Caco-2 (cell line): ENCODE measurements at regions not wholly inside any gene's neighbourhood (a gene's known extent, or its start where the extent isn't known, plus 50 kb on each side); places are given as distances from the start of the nearest gene placed in this dataset.

Experiments
- BruUV-seq: library from RNA; stranded (reverse); fragments of 400-500 nt; replicated peaks from 2 replicates; lab custom pipeline; 2021; lab: Mats Ljungman, UMichigan
- CTCF ChIA-PET: fragments of 300-600 bp; sonication (Branson Sonifier 250); formaldehyde crosslinking; loops from one replicate; lab custom pipeline; 2022; ENCODE audit warnings: antibody characterized with exemption; lab: Charles Lee
- POLR2A ChIA-PET: fragments of 300-600 bp; sonication (Branson Sonifier 250); formaldehyde crosslinking; loops from one replicate; lab custom pipeline; 2022; ENCODE audit warnings: antibody characterized with exemption; lab: Charles Lee
- DNase-seq, 2 experiments: peaks; one replicate each; pipeline versions ENCODE4 v3.0.0 to v3.0.0-alpha.2; 2020 to 2022
- H3K27me3 ChIP-seq: replicated peaks from 2 replicates; pipeline ENCODE4 v1.6.0; 2011; ENCODE audit warnings: low read length; ENCODE audit not compliant: control insufficient read depth, insufficient read depth
- H3K36me3 ChIP-seq: 2 replicates; pipeline ENCODE4 v1.5.1; 2011; ENCODE audit warnings: low read length; ENCODE audit not compliant: control insufficient read depth, insufficient read depth
- H3K4me1 ChIP-seq: fragments of 250-450 bp; sonication (Bioruptor Pico); 2 replicates; pipeline ENCODE4 v1.5.1; 2020; ENCODE audit warnings: mild to moderate bottlenecking
- H3K4me3 ChIP-seq: 2 replicates; pipeline ENCODE4 v1.5.1; 2011; ENCODE audit warnings: low read depth, mild to moderate bottlenecking, control low read depth, low read length
- H3K9me3 ChIP-seq: fragments of 250-450 bp; sonication (Bioruptor Pico); 2 replicates; pipeline ENCODE4 v1.5.1; 2020; ENCODE audit warnings: mild to moderate bottlenecking, moderate library complexity
- H3K27ac Mint-ChIP-seq: one replicate; pipeline ENCODE4 v1.8.0; 2022; ENCODE audit warnings: mixed read lengths; ENCODE audit not compliant: unreplicated experiment
- H3K27me3 Mint-ChIP-seq: one replicate; pipeline ENCODE4 v1.8.0; 2022; ENCODE audit warnings: mixed read lengths; ENCODE audit not compliant: insufficient read depth, unreplicated experiment
- H3K36me3 Mint-ChIP-seq: one replicate; pipeline ENCODE4 v1.8.0; 2022; ENCODE audit warnings: mild to moderate bottlenecking, mixed read lengths; ENCODE audit not compliant: insufficient read depth, unreplicated experiment
- H3K4me1 Mint-ChIP-seq: one replicate; pipeline ENCODE4 v1.8.0; 2022; ENCODE audit warnings: low read depth, mixed read lengths; ENCODE audit not compliant: unreplicated experiment
- H3K4me3 Mint-ChIP-seq: one replicate; pipeline ENCODE4 v1.8.0; 2022; ENCODE audit warnings: mild to moderate bottlenecking, moderate library complexity, mixed read lengths; ENCODE audit not compliant: unreplicated experiment
- H3K9me3 Mint-ChIP-seq: one replicate; pipeline ENCODE4 v1.8.0; 2022; ENCODE audit warnings: mixed read lengths; ENCODE audit not compliant: unreplicated experiment
- intact Hi-C: fragments of 100-400 bp; cut with micrococcal nuclease; formaldehyde crosslinking; loops from one replicate; pipeline ENCODE4 v1.10.0; 2022; ENCODE audit not compliant: unreplicated experiment
- TF ChIP-seq, protein P1 (sequence below), 2 experiments: fragments of 200-600 bp in 1 of 2; IDR thresholded peaks; 1 replicate in 1 of 2; 2 replicates in 1 of 2; pipeline versions ENCODE4 v1.5.1 to v1.8.0; 2011 to 2022; ENCODE audit warnings: antibody characterized with exemption in 1 of 2, control low read depth in 1 of 2, inconsistent platforms in 1 of 2, low read depth in 1 of 2, low read length in 1 of 2, mild to moderate bottlenecking in 1 of 2, moderate library complexity in 1 of 2; ENCODE audit not compliant: insufficient read depth in 1 of 2, severe bottlenecking in 1 of 2, unreplicated experiment in 1 of 2

DNA sequence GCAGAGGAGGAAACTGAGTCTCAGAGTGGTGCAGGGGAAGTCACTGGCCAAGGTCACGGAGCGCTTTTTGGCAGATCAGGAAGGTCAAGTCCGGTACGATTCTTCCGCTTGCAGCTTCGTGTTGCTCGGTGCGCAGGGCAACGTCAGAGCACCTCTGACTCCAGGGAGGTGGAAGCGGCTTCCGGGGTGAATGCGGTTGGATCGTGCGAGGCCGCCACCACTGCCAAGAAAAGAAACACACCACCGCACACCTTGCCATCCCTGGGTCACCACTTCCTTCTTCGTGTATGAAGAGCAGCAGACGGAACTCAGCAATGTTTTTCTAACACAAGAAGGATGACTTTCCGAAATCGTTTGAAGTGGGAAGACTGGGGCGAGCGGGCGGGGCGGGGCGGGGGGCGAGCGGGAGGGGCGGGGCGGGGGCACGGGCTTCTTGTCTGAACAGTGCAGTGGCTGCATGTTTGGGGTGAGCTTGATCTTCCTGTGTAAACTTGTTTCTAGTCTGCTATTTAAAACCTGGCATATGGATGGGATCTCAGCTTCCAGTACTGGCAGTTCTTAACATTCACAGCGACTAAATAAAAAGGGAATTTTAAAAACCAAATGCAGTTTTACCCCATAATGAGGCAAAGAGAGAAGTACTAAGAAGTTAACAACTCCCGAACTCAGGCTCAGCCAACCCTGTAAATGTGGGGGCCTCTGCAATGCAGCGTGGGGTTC lies 300.0 kb downstream of the RRAGC start:
- ChIA-PET CTCF (no interaction called here), POLR2A (no interaction called here)
- no peak for DNase-seq
- Histone ChIP-seq H3K36me3 (no peaks in the 10 kb centered on the region), H3K27me3 (no peaks in the 10 kb centered on the region), H3K4me1 (no peaks in the 10 kb centered on the region), H3K4me3 (no peak overlapping the region), H3K9me3 (no peaks in the 10 kb centered on the region)
- no peak overlapping the region for H3K4me3 Mint-ChIP-seq
- no peaks in the 10 kb centered on the region for H3K9me3 Mint-ChIP-seq
- H3K27ac Mint-ChIP-seq = no peak overlapping the region
- no peaks in the 10 kb centered on the region for H3K36me3 Mint-ChIP-seq
- BruUV-seq = no TSS peak
- intact Hi-C loops = no loop called here
- H3K4me1 Mint-ChIP-seq = no peaks in the 10 kb centered on the region
- peaks cover 2% of the 10 kb centered on the region for H3K27me3 Mint-ChIP-seq
- TF ChIP-seq, protein P1, sequence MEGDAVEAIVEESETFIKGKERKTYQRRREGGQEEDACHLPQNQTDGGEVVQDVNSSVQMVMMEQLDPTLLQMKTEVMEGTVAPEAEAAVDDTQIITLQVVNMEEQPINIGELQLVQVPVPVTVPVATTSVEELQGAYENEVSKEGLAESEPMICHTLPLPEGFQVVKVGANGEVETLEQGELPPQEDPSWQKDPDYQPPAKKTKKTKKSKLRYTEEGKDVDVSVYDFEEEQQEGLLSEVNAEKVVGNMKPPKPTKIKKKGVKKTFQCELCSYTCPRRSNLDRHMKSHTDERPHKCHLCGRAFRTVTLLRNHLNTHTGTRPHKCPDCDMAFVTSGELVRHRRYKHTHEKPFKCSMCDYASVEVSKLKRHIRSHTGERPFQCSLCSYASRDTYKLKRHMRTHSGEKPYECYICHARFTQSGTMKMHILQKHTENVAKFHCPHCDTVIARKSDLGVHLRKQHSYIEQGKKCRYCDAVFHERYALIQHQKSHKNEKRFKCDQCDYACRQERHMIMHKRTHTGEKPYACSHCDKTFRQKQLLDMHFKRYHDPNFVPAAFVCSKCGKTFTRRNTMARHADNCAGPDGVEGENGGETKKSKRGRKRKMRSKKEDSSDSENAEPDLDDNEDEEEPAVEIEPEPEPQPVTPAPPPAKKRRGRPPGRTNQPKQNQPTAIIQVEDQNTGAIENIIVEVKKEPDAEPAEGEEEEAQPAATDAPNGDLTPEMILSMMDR (IDR thresholded peaks at IDR 0.05; ENCODE audit: insufficient read depth in 1 of 2, low read depth in 1 of 2, low read length in 1 of 2, severe bottlenecking in 1 of 2, unreplicated experiment in 1 of 2) = no peak

DNA sequence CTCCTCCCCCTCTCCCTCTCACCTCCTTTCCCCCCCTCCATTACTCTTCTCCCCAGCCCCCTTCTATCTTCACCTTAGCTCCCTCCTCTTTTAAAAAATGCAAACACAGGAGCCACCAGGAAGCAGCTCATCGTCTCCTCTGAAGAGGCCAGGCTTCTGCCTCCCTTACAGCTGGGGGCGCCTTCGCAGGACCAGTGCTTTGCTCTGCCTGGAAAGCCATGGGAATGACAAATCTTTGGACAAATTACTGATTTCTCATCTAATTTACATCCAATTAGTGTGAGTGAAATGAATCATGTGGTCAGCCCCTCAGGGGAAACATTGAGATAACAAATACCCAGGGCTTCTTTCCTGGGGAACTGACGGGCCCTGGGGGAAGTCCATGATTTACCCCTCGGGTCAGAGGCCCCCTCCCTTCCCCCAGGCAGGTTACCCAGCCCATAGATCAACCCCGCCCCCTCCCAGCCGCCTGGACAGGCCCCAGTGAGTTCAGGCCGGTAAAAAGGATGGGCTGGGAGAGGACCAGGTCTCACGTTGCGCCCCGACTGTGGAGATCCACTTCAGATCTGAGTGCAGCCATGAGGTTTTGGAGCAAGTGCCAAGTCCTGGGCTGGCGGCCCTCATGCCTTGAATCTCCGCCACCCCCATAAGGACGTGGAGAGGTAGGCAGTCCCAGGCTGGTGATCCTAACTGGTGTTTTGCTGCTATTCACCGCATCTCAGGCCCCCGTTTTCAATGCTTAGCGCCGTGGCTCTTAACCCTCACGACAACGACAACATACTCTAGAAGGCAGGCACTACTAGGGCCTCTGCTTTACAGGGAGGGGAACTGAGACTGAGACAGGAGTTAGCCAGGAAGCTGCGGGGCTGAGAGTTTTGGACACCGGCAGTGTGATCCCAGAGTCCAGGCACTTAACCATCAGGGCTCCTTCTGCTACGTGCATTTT lies 300.8 kb downstream of the RRAGC start:
- Histone ChIP-seq H3K9me3 (no peaks in the 10 kb centered on the region), H3K4me3 (no peak overlapping the region), H3K4me1 (no peaks in the 10 kb centered on the region), H3K27me3 (no peaks in the 10 kb centered on the region), H3K36me3 (no peaks in the 10 kb centered on the region)
- DNase-seq = no peak
- intact Hi-C loops = no loop called here
- Mint-ChIP-seq H3K27ac (no peak overlapping the region), H3K27me3 (peaks cover 2% of the 10 kb centered on the region), H3K4me1 (no peaks in the 10 kb centered on the region), H3K36me3 (no peaks in the 10 kb centered on the region), H3K4me3 (no peak overlapping the region), H3K9me3 (no peaks in the 10 kb centered on the region)
- ChIA-PET CTCF (no interaction called here), POLR2A (interaction anchor here (0.6 kb wide), 1 partner anchor 546 kb away, joined by 3 read pairs; no protein-coding TSS in a partner anchor)
- BruUV-seq = no TSS peak
- TF ChIP-seq, protein P1 (IDR thresholded peaks at IDR 0.05; ENCODE audit: insufficient read depth in 1 of 2, low read depth in 1 of 2, low read length in 1 of 2, severe bottlenecking in 1 of 2, unreplicated experiment in 1 of 2) = no peak

DNA sequence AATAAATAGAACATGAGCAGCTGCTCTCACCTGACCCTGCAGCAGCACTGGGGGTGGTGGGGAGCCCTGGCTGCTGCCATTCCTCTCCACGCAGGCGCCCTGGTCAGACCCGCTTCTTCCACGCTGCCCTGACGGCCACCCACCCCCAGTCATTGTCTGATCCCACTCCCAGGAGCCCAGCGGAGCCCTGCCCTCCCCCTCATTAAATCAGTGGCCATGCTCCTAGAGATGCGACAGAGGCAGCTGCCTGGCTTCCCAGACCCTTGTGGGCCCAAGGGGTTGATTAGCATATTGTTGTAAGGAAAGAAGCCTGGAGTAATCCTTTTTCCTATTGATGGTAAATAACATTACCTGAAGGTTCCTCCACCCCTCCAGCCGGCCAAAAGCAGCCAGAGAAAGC lies 301.5 kb downstream of the RRAGC start:
- no peak overlapping the region for H3K4me3 Mint-ChIP-seq
- Histone ChIP-seq H3K9me3 (no peaks in the 10 kb centered on the region), H3K4me3 (no peak overlapping the region), H3K27me3 (no peaks in the 10 kb centered on the region), H3K36me3 (no peaks in the 10 kb centered on the region), H3K4me1 (no peaks in the 10 kb centered on the region)
- intact Hi-C loops = no loop called here
- POLR2A ChIA-PET = no interaction called here
- no peaks in the 10 kb centered on the region for H3K9me3 Mint-ChIP-seq
- H3K27me3 Mint-ChIP-seq = peaks cover 2% of the 10 kb centered on the region
- TF ChIP-seq, protein P1 (IDR thresholded peaks at IDR 0.05; ENCODE audit: insufficient read depth in 1 of 2, low read depth in 1 of 2, low read length in 1 of 2, severe bottlenecking in 1 of 2, unreplicated experiment in 1 of 2) = no peak
- CTCF ChIA-PET = interaction anchor here (0.7 kb wide), 1 partner anchor 47 kb away, joined by 3 read pairs; no protein-coding TSS in a partner anchor
- no peak for DNase-seq
- no peaks in the 10 kb centered on the region for H3K36me3 Mint-ChIP-seq
- no peaks in the 10 kb centered on the region for H3K4me1 Mint-ChIP-seq
- H3K27ac Mint-ChIP-seq = no peak overlapping the region
- BruUV-seq = no TSS peak
